Fibroblast of lung (primary cell): ENCODE measurements at regions not wholly inside any gene's neighbourhood (a gene's known extent, or its start where the extent isn't known, plus 50 kb on each side); places are given as distances from the start of the nearest gene placed in this dataset.

Source experiments
- DNase-seq, 2 donors: peaks; one replicate each; pipeline versions ENCODE4 v3.0.0 to v3.0.0-alpha.2; 2010; ENCODE audit warnings: low read depth in 2 of 2
- H2AFZ ChIP-seq: 2 replicates; pipeline ENCODE4 v1.5.1; 2012; ENCODE audit warnings: low read length, control low read depth, inconsistent platforms
- H3K27ac ChIP-seq: 2 replicates; pipeline ENCODE4 v1.5.1; 2011; ENCODE audit warnings: low read length, control low read depth; ENCODE audit not compliant: insufficient read depth
- H3K27me3 ChIP-seq: 2 replicates; pipeline ENCODE4 v1.5.1; 2011; ENCODE audit warnings: mild to moderate bottlenecking, low read length; ENCODE audit not compliant: control insufficient read depth, insufficient read depth
- H3K36me3 ChIP-seq: 2 replicates; pipeline ENCODE4 v1.5.1; 2011; ENCODE audit warnings: low read length; ENCODE audit not compliant: control insufficient read depth, insufficient read depth
- H3K4me1 ChIP-seq: 2 replicates; pipeline ENCODE4 v1.5.1; 2011; ENCODE audit warnings: low read length; ENCODE audit not compliant: control insufficient read depth, insufficient read depth; ENCODE audit errors: extremely low read depth
- H3K4me2 ChIP-seq: 2 replicates; pipeline ENCODE4 v1.5.1; 2011; ENCODE audit warnings: low read length, control low read depth; ENCODE audit not compliant: insufficient read depth; ENCODE audit errors: extremely low read depth
- H3K4me3 ChIP-seq, 4 experiments: fragments of 200-600 bp in 1 of 4; sonication (generic) in 1 of 4; replicated peaks in 1 of 4; 2 replicates each; pipeline ENCODE4 v1.5.1; 2011 to 2016; ENCODE audit warnings: low read length in 4 of 4, low read depth in 3 of 4, mild to moderate bottlenecking in 3 of 4, control low read depth in 2 of 4, inconsistent platforms in 1 of 4, mixed read lengths in 1 of 4; ENCODE audit not compliant: insufficient read depth in 1 of 4; ENCODE audit errors: control extremely low read depth in 1 of 4
- H3K79me2 ChIP-seq: 2 replicates; pipeline ENCODE4 v1.5.1; 2012; ENCODE audit warnings: mild to moderate bottlenecking, low read length, inconsistent platforms; ENCODE audit not compliant: control insufficient read depth, insufficient read depth
- H3K9ac ChIP-seq: 2 replicates; pipeline ENCODE4 v1.5.1; 2011; ENCODE audit warnings: mild to moderate bottlenecking, low read length, control low read depth; ENCODE audit not compliant: insufficient read depth
- H3K9me3 ChIP-seq: 2 replicates; pipeline ENCODE4 v1.5.1; 2012; ENCODE audit warnings: low read depth, low read length; ENCODE audit not compliant: control insufficient read depth, insufficient read depth
- H4K20me1 ChIP-seq: 2 replicates; pipeline ENCODE4 v1.5.1; 2011; ENCODE audit warnings: low read length; ENCODE audit not compliant: control insufficient read depth, insufficient read depth; ENCODE audit errors: extremely low read depth
- EZH2 ChIP-seq: IDR thresholded peaks from 2 replicates; pipeline ENCODE4 v1.5.1; 2012; ENCODE audit warnings: low read length, control low read depth, mild to moderate bottlenecking; ENCODE audit errors: missing control alignments
- TF ChIP-seq, protein P1 (sequence below), 2 donors: IDR thresholded peaks in 1 of 2; conservative IDR thresholded peaks in 1 of 2; 1 replicate in 1 of 2; 2 replicates in 1 of 2; pipeline ENCODE4 v1.5.1; 2011 to 2012; ENCODE audit warnings: low read length in 2 of 2, control low read depth in 1 of 2, inconsistent platforms in 1 of 2, low read depth in 1 of 2, mild to moderate bottlenecking in 1 of 2

DNA sequence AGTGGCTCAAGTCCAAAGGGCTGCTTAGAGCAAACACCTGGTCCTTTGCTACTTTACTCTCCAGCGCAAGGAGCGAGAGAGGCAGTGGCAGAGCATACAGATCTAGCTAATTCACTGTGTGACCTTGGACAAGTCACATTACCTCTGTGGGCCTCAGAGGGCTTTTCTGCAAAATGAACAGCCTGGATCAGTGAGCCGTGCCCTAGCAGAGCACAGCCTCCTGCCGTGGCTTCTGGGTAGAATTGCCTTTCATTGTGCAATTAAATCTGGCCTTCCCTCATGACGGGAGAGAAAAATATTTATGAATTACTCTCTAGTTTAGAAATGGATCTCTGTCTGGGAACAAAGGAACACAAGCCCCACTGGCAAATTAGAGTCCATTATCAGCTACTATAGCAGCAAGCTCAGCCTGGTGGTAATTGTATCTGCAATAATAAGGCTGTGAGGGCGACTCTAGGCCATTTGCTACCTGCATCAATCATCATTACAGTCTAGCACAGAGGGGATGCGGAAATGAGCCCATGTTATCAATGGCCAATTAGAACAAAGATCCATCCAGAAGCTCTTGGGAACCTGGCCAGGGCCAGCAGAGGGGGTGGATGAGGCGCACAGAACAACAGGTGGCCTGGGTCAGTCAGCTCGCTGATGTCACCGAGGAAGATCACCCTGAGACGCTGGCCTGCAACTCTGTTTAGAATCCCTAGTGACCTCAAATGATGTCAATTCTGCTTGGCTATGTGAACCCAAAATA, 114.2 kb upstream of the LY86 start:
- Histone ChIP-seq H3K4me1 (no peaks in the 10 kb centered on the region), H3K4me3 (no peak overlapping the region), H3K9ac (no peak overlapping the region), H3K27me3 (no peaks in the 10 kb centered on the region), H2AFZ (no peak overlapping the region), H3K4me2 (no peak overlapping the region), H3K9me3 (no peaks in the 10 kb centered on the region), H4K20me1 (no peaks in the 10 kb centered on the region), H3K36me3 (no peaks in the 10 kb centered on the region), H3K27ac (no peak overlapping the region), H3K79me2 (no peaks in the 10 kb centered on the region)
- DNase-seq, result no peak
- TF ChIP-seq EZH2, result no peak
- TF ChIP-seq, protein P1, sequence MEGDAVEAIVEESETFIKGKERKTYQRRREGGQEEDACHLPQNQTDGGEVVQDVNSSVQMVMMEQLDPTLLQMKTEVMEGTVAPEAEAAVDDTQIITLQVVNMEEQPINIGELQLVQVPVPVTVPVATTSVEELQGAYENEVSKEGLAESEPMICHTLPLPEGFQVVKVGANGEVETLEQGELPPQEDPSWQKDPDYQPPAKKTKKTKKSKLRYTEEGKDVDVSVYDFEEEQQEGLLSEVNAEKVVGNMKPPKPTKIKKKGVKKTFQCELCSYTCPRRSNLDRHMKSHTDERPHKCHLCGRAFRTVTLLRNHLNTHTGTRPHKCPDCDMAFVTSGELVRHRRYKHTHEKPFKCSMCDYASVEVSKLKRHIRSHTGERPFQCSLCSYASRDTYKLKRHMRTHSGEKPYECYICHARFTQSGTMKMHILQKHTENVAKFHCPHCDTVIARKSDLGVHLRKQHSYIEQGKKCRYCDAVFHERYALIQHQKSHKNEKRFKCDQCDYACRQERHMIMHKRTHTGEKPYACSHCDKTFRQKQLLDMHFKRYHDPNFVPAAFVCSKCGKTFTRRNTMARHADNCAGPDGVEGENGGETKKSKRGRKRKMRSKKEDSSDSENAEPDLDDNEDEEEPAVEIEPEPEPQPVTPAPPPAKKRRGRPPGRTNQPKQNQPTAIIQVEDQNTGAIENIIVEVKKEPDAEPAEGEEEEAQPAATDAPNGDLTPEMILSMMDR (conservative IDR thresholded peaks at IDR 0.05 in 1 of 2, IDR thresholded peaks at IDR 0.05 in 1 of 2; ENCODE audit: low read depth in 1 of 2, low read length in 2 of 2), result no peak

DNA sequence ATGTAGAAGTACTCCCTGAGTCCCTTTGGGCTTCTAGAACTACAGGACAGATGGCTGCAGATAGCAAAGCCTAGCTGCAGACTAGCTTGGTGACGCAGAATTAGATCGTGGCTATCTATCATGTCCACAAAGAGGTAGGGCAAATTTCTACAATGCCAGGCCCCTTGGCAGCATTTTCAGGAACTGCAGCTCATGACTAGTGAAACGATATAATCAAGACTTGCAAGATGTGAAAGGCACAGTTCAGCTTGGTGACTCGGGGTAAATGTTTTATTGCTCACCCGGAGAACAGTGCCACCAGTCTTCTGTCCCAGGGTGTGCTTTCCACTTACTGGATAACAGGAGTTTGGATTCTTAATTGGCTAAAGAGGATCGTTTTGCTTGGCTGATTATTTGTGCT, 108.7 kb upstream of the LY86 start:
- TF ChIP-seq, protein P1 (conservative IDR thresholded peaks at IDR 0.05 in 1 of 2, IDR thresholded peaks at IDR 0.05 in 1 of 2; ENCODE audit: low read depth in 1 of 2, low read length in 2 of 2), result no peak
- TF ChIP-seq EZH2, result no peak
- no peak overlapping the region for H3K27ac ChIP-seq

DNA sequence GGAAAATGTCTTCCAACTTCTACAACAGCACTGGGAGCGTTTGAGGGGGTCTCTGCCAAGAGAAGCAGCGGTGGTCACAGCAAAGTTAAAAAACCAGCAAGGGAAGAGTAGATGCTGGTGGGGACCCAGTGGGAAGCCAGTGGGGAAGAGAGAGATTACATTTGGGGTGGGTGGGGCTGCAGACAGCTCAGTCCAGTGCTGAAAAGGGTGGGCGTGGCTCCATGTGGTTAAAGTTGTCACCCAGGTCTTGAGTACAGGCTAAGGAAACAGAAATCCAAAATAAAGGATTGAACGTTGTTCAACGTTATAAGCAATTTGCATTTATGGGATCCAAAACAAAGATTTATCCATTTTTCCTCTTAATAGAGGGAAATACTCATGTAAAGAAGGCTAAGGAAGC, 106.3 kb upstream of the LY86 start:
- H3K36me3 ChIP-seq, result no peaks in the 10 kb centered on the region
- no peak for DNase-seq
- H3K79me2 ChIP-seq, result no peaks in the 10 kb centered on the region
- no peaks in the 10 kb centered on the region for H3K4me1 ChIP-seq
- H3K27ac ChIP-seq, result no peak overlapping the region
- no peaks in the 10 kb centered on the region for H4K20me1 ChIP-seq
- H2AFZ ChIP-seq, result no peak overlapping the region
- TF ChIP-seq EZH2, result no peak
- TF ChIP-seq, protein P1 (conservative IDR thresholded peaks at IDR 0.05 in 1 of 2, IDR thresholded peaks at IDR 0.05 in 1 of 2; ENCODE audit: low read depth in 1 of 2, low read length in 2 of 2), result no peak
- H3K4me2 ChIP-seq, result no peak overlapping the region
- no peak overlapping the region for H3K9ac ChIP-seq
- no peaks in the 10 kb centered on the region for H3K27me3 ChIP-seq
- H3K9me3 ChIP-seq, result no peaks in the 10 kb centered on the region
- H3K4me3 ChIP-seq, result no peak overlapping the region

More for the DNA sequence above, 108.7 kb upstream of the LY86 start:
- no peaks in the 10 kb centered on the region for H3K79me2 ChIP-seq
- no peaks in the 10 kb centered on the region for H3K36me3 ChIP-seq
- no peak for DNase-seq
- no peaks in the 10 kb centered on the region for H3K27me3 ChIP-seq
- no peak overlapping the region for H3K4me3 ChIP-seq
- H3K4me2 ChIP-seq, result no peak overlapping the region
- no peaks in the 10 kb centered on the region for H4K20me1 ChIP-seq
- H3K9ac ChIP-seq, result no peak overlapping the region
- no peak overlapping the region for H2AFZ ChIP-seq
- H3K9me3 ChIP-seq, result no peaks in the 10 kb centered on the region
- H3K4me1 ChIP-seq, result no peaks in the 10 kb centered on the region
